Stimulated activated memory B cell treated with anti-CD40 and anti-IgM and Interleukin-4, amounts not matched to agents 10 μg/mL and 1 μg/mL and 100 μg/mL, for 72 hours (primary cell): ENCODE measurements at regions not wholly inside any gene's neighbourhood (a gene's known extent, or its start where the extent isn't known, plus 50 kb on each side); places are given as distances from the start of the nearest gene placed in this dataset.
A peak's percentile ranks its signal among the peaks of the same experiment; 100 is the strongest.

Experiments
- ATAC-seq: fragments of 150-1000 bp; cut with Tn5 transposase; 2 replicates; pipeline ENCODE4 v1.10.0; 2021
- H3K27ac Mint-ChIP-seq: one replicate; pipeline ENCODE4 v1.8.0; 2022; ENCODE audit warnings: mild to moderate bottlenecking, mixed read lengths
- H3K27me3 Mint-ChIP-seq: one replicate; pipeline ENCODE4 v1.8.0; 2022; ENCODE audit warnings: mixed read lengths
- H3K36me3 Mint-ChIP-seq: one replicate; pipeline ENCODE4 v1.8.0; 2022; ENCODE audit warnings: mixed read lengths
- H3K4me1 Mint-ChIP-seq: one replicate; pipeline ENCODE4 v1.8.0; 2022; ENCODE audit warnings: mixed read lengths
- H3K4me3 Mint-ChIP-seq: one replicate; pipeline ENCODE4 v1.8.0; 2022; ENCODE audit warnings: mild to moderate bottlenecking, moderate library complexity, mixed read lengths
- H3K9me3 Mint-ChIP-seq: one replicate; pipeline ENCODE4 v1.8.0; 2022; ENCODE audit warnings: mixed read lengths

GRCh38 chr12:74817499-74817898 is 279.9 kb downstream of the ATXN7L3B start:
- H3K9me3 Mint-ChIP-seq = peaks cover 6% of the 10 kb centered on the region
- H3K4me3 Mint-ChIP-seq = no peak overlapping the region
- no peaks in the 10 kb centered on the region for H3K27me3 Mint-ChIP-seq
- peak; percentile 34 for ATAC-seq
- no peaks in the 10 kb centered on the region for H3K36me3 Mint-ChIP-seq
- no peaks in the 10 kb centered on the region for H3K4me1 Mint-ChIP-seq
- H3K27ac Mint-ChIP-seq = no peak overlapping the region

GRCh38 chr12:74818412-74818811 is 280.8 kb downstream of the ATXN7L3B start:
- Mint-ChIP-seq H3K9me3 (peaks cover 6% of the 10 kb centered on the region), H3K27me3 (no peaks in the 10 kb centered on the region), H3K36me3 (no peaks in the 10 kb centered on the region), H3K27ac (no peak overlapping the region), H3K4me1 (no peaks in the 10 kb centered on the region), H3K4me3 (no peak overlapping the region)
- ATAC-seq = no peak

- no peak overlapping the region for H3K27ac Mint-ChIP-seq
- no peak overlapping the region for H3K4me3 Mint-ChIP-seq
- H3K4me1 Mint-ChIP-seq = no peaks in the 10 kb centered on the region
- H3K9me3 Mint-ChIP-seq = peaks cover 3% of the 10 kb centered on the region
- no peak for ATAC-seq
- no peaks in the 10 kb centered on the region for H3K27me3 Mint-ChIP-seq
- no peaks in the 10 kb centered on the region for H3K36me3 Mint-ChIP-seq
These were observed 282.7 kb downstream of the ATXN7L3B start for GRCh38 chr12:74820324-74820723.

DNA sequence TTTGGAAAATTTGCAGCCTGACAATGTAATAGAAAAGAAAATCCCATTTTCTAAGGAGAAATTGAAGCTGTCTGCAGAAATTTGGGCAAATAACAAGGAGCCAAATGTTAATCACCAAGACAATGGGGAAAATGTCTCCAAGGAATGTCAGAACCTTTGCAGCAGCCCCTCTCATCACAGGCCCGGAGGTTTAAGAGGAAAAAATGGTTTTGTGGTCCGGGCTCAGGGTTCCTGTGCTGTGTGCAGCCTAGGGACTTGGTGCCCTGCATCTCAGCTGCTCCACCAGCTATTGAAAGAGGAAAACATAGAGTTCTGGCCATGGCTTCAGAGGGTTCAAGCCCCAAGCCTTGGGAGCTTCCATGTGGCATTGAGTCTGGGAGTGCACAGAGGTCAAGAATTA is 298.9 kb downstream of the ATXN7L3B start:
- no peak overlapping the region for H3K4me3 Mint-ChIP-seq
- H3K9me3 Mint-ChIP-seq = peaks cover 13% of the 10 kb centered on the region
- H3K36me3 Mint-ChIP-seq = no peaks in the 10 kb centered on the region
- H3K4me1 Mint-ChIP-seq = no peaks in the 10 kb centered on the region
- H3K27me3 Mint-ChIP-seq = no peaks in the 10 kb centered on the region
- ATAC-seq = no peak
- no peak overlapping the region for H3K27ac Mint-ChIP-seq

DNA sequence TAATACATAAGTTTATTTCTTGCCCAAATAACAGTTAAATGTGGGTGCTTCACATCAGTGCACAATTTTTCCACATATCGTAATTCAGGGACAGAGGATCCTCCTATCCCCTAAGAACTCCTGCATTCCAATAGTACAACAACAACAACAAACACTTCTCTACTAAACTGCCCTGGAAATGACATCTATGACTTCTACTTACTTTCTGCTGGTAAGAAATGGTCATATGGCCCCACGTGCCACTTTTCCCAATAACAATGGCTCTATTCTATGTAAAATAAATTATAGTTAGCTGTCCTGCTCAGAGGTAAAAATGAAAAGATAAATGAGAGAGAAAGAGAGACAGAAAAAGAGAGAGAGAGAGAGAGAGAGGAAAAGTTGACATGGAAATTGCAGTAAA is 308.5 kb downstream of the ATXN7L3B start:
- Mint-ChIP-seq H3K27ac (no peak overlapping the region), H3K4me1 (no peaks in the 10 kb centered on the region), H3K4me3 (no peak overlapping the region), H3K9me3 (no peaks in the 10 kb centered on the region), H3K27me3 (no peaks in the 10 kb centered on the region), H3K36me3 (no peaks in the 10 kb centered on the region)
- no peak for ATAC-seq

DNA sequence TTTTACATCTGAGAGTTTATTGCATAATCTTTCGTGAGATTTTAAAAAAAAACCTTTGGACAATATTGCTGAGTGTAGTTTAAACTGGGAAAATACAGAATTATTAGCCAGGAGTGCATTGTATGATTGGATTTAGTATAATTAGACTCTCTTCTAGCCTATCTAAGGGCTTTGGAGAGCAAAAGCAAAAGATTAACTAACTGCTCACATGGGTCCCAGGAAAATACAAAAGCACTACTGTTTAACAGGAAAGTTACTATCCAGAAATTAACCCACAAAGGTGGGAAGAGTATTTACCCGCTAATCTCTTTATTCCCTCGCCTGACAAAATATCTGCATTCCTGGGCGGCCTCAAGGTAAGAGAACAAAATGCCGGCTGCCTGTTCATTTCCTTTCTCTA is 309.5 kb downstream of the ATXN7L3B start:
- no peaks in the 10 kb centered on the region for H3K9me3 Mint-ChIP-seq
- H3K4me1 Mint-ChIP-seq = no peaks in the 10 kb centered on the region
- H3K27me3 Mint-ChIP-seq = no peaks in the 10 kb centered on the region
- no peaks in the 10 kb centered on the region for H3K36me3 Mint-ChIP-seq
- H3K4me3 Mint-ChIP-seq = no peak overlapping the region
- ATAC-seq = no peak
- no peak overlapping the region for H3K27ac Mint-ChIP-seq

DNA sequence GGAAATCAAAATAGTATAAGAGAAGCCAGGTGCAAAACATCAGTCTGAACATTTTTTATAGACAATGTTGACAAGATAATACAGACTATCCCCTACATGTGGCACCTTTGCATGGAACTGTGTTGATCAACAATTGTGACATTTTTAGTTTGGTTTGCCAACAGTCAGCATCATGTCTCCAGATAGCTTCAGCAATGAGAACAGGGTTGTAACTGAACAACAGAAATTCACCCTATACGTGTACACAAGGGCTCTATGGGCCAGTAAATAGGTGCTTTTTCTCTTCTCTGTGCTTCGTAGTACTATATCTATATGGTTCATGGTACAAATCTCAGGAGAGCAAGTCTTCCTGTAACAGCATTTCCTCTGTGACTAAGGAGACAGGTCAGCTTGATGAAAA is 310.4 kb downstream of the ATXN7L3B start:
- ATAC-seq = no peak
- Mint-ChIP-seq H3K36me3 (no peaks in the 10 kb centered on the region), H3K4me1 (no peaks in the 10 kb centered on the region), H3K9me3 (no peaks in the 10 kb centered on the region), H3K4me3 (no peak overlapping the region), H3K27ac (no peak overlapping the region), H3K27me3 (no peaks in the 10 kb centered on the region)

GRCh38 chr12:74849801-74850200 is 312.2 kb downstream of the ATXN7L3B start:
- no peaks in the 10 kb centered on the region for H3K9me3 Mint-ChIP-seq
- no peaks in the 10 kb centered on the region for H3K4me1 Mint-ChIP-seq
- no peaks in the 10 kb centered on the region for H3K36me3 Mint-ChIP-seq
- no peak for ATAC-seq
- no peak overlapping the region for H3K4me3 Mint-ChIP-seq
- H3K27me3 Mint-ChIP-seq = no peaks in the 10 kb centered on the region
- H3K27ac Mint-ChIP-seq = no peak overlapping the region

GRCh38 chr12:74871817-74872216 is 334.2 kb downstream of the ATXN7L3B start:
- no peak for ATAC-seq
- Mint-ChIP-seq H3K4me3 (no peak overlapping the region), H3K27me3 (no peaks in the 10 kb centered on the region), H3K36me3 (no peaks in the 10 kb centered on the region), H3K9me3 (peaks cover 2% of the 10 kb centered on the region), H3K4me1 (no peaks in the 10 kb centered on the region), H3K27ac (no peak overlapping the region)

DNA sequence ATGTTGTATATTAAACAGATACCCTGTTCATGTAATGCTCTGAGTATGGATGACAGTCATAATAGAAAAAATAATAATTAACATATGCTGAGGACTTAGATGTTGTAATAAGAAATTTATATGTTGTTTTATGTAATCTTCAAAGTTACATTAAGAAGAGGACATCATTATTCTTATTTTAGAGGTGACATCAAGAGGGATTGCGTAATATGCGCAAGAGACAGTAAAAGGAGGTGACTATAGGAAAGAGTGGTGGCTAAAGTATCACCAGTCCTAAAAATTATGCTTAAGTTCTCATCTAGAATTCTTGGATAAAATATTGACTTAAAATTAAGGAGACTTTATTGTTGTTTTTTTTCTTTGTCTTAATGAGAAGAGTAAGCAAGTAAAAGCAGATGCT is 323.9 kb downstream of the KCNC2 start:
- H3K9me3 Mint-ChIP-seq = peaks cover 9% of the 10 kb centered on the region
- no peak for ATAC-seq
- no peaks in the 10 kb centered on the region for H3K4me1 Mint-ChIP-seq
- H3K36me3 Mint-ChIP-seq = no peaks in the 10 kb centered on the region
- H3K27me3 Mint-ChIP-seq = no peaks in the 10 kb centered on the region
- no peak overlapping the region for H3K27ac Mint-ChIP-seq
- H3K4me3 Mint-ChIP-seq = no peak overlapping the region

- Mint-ChIP-seq H3K27ac (no peak overlapping the region), H3K36me3 (no peaks in the 10 kb centered on the region), H3K27me3 (no peaks in the 10 kb centered on the region), H3K4me1 (no peaks in the 10 kb centered on the region), H3K4me3 (no peak overlapping the region), H3K9me3 (peaks cover 4% of the 10 kb centered on the region)
- ATAC-seq = no peak
These were observed 320.6 kb downstream of the KCNC2 start for GRCh38 chr12:74889073-74889472.

- Mint-ChIP-seq H3K9me3 (peaks cover 4% of the 10 kb centered on the region), H3K4me1 (no peaks in the 10 kb centered on the region), H3K4me3 (no peak overlapping the region), H3K27ac (no peak overlapping the region), H3K27me3 (no peaks in the 10 kb centered on the region), H3K36me3 (no peaks in the 10 kb centered on the region)
- ATAC-seq = no peak
These were observed 319.9 kb downstream of the KCNC2 start for GRCh38 chr12:74889563-74890236.

- ATAC-seq = no peak
- H3K27ac Mint-ChIP-seq = no peak overlapping the region
- peaks cover 4% of the 10 kb centered on the region for H3K9me3 Mint-ChIP-seq
- H3K4me3 Mint-ChIP-seq = no peak overlapping the region
- no peaks in the 10 kb centered on the region for H3K36me3 Mint-ChIP-seq
- no peaks in the 10 kb centered on the region for H3K4me1 Mint-ChIP-seq
- H3K27me3 Mint-ChIP-seq = no peaks in the 10 kb centered on the region
These were observed 319.4 kb downstream of the KCNC2 start for GRCh38 chr12:74890237-74890599.

- no peaks in the 10 kb centered on the region for H3K36me3 Mint-ChIP-seq
- no peak overlapping the region for H3K4me3 Mint-ChIP-seq
- no peaks in the 10 kb centered on the region for H3K27me3 Mint-ChIP-seq
- no peak for ATAC-seq
- H3K27ac Mint-ChIP-seq = no peak overlapping the region
- H3K9me3 Mint-ChIP-seq = peaks cover 4% of the 10 kb centered on the region
- H3K4me1 Mint-ChIP-seq = no peaks in the 10 kb centered on the region
These were observed 318.5 kb downstream of the KCNC2 start for GRCh38 chr12:74891083-74891668.

DNA sequence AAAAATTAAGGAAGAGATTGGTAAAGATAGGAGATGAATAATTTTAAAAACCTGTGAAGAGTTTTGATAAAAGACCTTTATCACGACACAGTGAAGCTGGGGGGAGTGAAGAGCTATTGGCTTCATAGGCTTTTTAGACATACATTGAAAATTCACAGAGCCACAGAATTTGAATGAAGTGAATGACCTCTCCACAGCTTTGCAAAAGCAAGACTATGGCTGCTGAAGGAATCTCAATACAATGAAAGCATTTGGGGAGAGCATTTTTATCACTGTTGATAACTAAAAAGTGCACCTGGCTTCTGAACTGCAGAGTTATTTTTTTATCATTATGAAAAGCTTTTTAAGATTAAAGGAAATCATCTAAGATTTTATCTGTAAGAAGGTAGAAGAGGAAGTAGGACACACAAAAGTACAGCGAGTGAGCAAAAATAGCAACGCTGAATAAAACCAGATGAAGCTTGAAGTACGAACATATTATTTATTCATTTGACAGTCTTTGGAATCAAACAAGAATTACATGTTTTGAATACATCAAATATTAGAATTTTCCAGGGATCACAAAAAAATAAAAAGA is 317.5 kb downstream of the KCNC2 start:
- Mint-ChIP-seq H3K9me3 (peaks cover 4% of the 10 kb centered on the region), H3K27ac (no peak overlapping the region), H3K27me3 (no peaks in the 10 kb centered on the region), H3K4me1 (no peaks in the 10 kb centered on the region), H3K36me3 (no peaks in the 10 kb centered on the region), H3K4me3 (no peak overlapping the region)
- no peak for ATAC-seq

DNA sequence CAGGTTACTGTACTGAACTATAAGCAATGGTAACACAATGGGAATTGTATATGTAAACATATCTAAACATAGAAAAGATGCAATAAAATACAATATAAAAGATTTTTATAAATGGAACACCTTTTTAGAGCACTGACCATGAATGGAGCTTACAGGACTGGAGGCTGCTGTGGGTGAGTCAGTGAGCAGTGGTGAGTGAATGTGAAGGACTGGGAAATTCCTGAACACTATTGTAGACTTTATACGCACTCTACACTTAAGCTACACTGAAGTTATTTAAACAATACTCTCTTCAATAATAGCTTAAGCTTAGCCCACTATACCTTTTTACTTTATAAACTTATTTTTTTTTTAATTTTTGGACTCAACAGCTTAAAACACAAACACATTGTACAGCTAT is 313.5 kb downstream of the KCNC2 start:
- Mint-ChIP-seq H3K27ac (no peak overlapping the region), H3K36me3 (no peaks in the 10 kb centered on the region), H3K4me1 (no peaks in the 10 kb centered on the region), H3K27me3 (no peaks in the 10 kb centered on the region), H3K9me3 (peaks cover 4% of the 10 kb centered on the region), H3K4me3 (no peak overlapping the region)
- no peak for ATAC-seq
